GM12874 (cell line): ENCODE measurements at regions not wholly inside any gene's neighbourhood (a gene's known extent, or its start where the extent isn't known, plus 50 kb on each side); places are given as distances from the start of the nearest gene placed in this dataset.

Experiments
- CTCF ChIP-seq: IDR thresholded peaks from 2 replicates; pipeline ENCODE4 v1.5.1; 2011; ENCODE audit warnings: low read depth, mild to moderate bottlenecking, control low read depth, low read length, moderate library complexity; ENCODE audit not compliant: insufficient read depth

GRCh38 chr22:49186762-49187161 lies 640.9 kb downstream of the BRD1 start:
- TF ChIP-seq CTCF = no peak

GRCh38 chr22:49186293-49186692 lies 641.4 kb downstream of the BRD1 start:
- no peak for TF ChIP-seq CTCF

- no peak for TF ChIP-seq CTCF
These were observed 642.2 kb downstream of the BRD1 start for GRCh38 chr22:49185312-49185969.

GRCh38 chr22:49184736-49185135 lies 642.9 kb downstream of the BRD1 start:
- no peak for TF ChIP-seq CTCF

GRCh38 chr22:49183826-49184216 lies 643.9 kb downstream of the BRD1 start:
- TF ChIP-seq CTCF = no peak

- no peak for TF ChIP-seq CTCF
These were observed 644.4 kb downstream of the BRD1 start for GRCh38 chr22:49183208-49183825.

GRCh38 chr22:49182416-49182815 lies 645.3 kb downstream of the BRD1 start:
- no peak for TF ChIP-seq CTCF
